Neural cell (in vitro differentiated cells): ENCODE measurements at regions not wholly inside any gene's neighbourhood (a gene's known extent, or its start where the extent isn't known, plus 50 kb on each side); places are given as distances from the start of the nearest gene placed in this dataset.

ENCODE experiments used
- EP300 ChIP-seq: fragments of 450-650 bp; conservative IDR thresholded peaks from 2 replicates; pipeline ENCODE4 v1.6.1; 2014; ENCODE audit warnings: antibody characterized with exemption, mild to moderate bottlenecking, moderate library complexity; ENCODE audit not compliant: poor library complexity, severe bottlenecking
- EZH2 ChIP-seq: fragments of 200-600, 300-800 bp; shearing (Covaris generic), sonication (generic); IDR thresholded peaks from 2 replicates; pipeline ENCODE4 v1.6.1; 2014; ENCODE audit warnings: antibody characterized with exemption, low read length, borderline replicate concordance, mild to moderate bottlenecking; ENCODE audit not compliant: insufficient read depth, poor library complexity, severe bottlenecking
- POLR2AphosphoS5 ChIP-seq: IDR thresholded peaks from 2 replicates; pipeline ENCODE4 v1.6.1; 2012
- RAD21 ChIP-seq: fragments of 450-650 bp; conservative IDR thresholded peaks from 2 replicates; pipeline ENCODE4 v1.6.1; 2014; ENCODE audit warnings: antibody characterized with exemption, mild to moderate bottlenecking, moderate library complexity
- SMC3 ChIP-seq: fragments of 450-650 bp; conservative IDR thresholded peaks from 2 replicates; pipeline ENCODE4 v1.6.1; 2014; ENCODE audit warnings: antibody characterized with exemption, mild to moderate bottlenecking, moderate library complexity; ENCODE audit not compliant: poor library complexity
- TAF1 ChIP-seq: IDR thresholded peaks from 2 replicates; pipeline ENCODE4 v1.6.1; 2012; ENCODE audit warnings: low read depth
- TF ChIP-seq, protein P1 (sequence below): fragments of 450-650 bp; IDR thresholded peaks from 2 replicates; pipeline ENCODE4 v1.5.1; 2014; ENCODE audit warnings: antibody characterized with exemption, mild to moderate bottlenecking, moderate library complexity; ENCODE audit not compliant: poor library complexity, severe bottlenecking
- TF ChIP-seq, protein P2 (sequence below): IDR thresholded peaks from 2 replicates; pipeline ENCODE4 v1.6.1; 2012; ENCODE audit warnings: borderline replicate concordance

DNA sequence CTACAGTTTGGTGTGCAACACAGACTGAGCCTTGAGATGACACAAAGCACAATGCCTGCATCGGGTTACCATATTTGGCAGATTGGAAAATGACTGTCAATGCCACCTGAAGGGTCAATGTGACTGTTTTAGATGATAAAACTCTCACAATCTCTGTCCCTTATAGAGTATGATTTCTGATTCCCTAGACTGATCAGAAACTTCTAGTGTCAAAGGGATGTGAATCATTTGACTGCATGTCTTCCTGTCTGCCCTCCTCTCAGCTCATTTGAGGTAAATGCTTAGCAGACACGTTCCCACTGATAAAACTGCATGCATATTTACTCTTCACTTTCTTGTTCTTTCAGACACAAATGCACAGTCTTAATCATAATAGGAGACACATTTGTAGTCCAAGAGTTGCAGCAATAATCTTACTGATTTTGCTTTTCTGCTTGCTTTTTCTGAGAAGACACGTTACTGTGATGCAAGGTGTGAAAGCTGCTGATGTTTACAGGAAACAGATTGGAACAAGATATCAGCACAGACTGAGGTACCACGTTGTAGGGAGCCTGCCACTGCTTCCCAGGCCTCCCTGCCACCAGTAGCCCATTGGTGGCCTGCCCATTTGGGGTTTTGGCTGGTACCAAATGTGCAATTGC lies 77.8 kb downstream of the GCNT4 start:
- TF ChIP-seq SMC3 (no peak), EZH2 (no peak), POLR2AphosphoS5 (no peak), EP300 (no peak), TAF1 (no peak), RAD21 (no peak)
- TF ChIP-seq, protein P1, sequence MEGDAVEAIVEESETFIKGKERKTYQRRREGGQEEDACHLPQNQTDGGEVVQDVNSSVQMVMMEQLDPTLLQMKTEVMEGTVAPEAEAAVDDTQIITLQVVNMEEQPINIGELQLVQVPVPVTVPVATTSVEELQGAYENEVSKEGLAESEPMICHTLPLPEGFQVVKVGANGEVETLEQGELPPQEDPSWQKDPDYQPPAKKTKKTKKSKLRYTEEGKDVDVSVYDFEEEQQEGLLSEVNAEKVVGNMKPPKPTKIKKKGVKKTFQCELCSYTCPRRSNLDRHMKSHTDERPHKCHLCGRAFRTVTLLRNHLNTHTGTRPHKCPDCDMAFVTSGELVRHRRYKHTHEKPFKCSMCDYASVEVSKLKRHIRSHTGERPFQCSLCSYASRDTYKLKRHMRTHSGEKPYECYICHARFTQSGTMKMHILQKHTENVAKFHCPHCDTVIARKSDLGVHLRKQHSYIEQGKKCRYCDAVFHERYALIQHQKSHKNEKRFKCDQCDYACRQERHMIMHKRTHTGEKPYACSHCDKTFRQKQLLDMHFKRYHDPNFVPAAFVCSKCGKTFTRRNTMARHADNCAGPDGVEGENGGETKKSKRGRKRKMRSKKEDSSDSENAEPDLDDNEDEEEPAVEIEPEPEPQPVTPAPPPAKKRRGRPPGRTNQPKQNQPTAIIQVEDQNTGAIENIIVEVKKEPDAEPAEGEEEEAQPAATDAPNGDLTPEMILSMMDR, result no peak
- TF ChIP-seq, protein P2, sequence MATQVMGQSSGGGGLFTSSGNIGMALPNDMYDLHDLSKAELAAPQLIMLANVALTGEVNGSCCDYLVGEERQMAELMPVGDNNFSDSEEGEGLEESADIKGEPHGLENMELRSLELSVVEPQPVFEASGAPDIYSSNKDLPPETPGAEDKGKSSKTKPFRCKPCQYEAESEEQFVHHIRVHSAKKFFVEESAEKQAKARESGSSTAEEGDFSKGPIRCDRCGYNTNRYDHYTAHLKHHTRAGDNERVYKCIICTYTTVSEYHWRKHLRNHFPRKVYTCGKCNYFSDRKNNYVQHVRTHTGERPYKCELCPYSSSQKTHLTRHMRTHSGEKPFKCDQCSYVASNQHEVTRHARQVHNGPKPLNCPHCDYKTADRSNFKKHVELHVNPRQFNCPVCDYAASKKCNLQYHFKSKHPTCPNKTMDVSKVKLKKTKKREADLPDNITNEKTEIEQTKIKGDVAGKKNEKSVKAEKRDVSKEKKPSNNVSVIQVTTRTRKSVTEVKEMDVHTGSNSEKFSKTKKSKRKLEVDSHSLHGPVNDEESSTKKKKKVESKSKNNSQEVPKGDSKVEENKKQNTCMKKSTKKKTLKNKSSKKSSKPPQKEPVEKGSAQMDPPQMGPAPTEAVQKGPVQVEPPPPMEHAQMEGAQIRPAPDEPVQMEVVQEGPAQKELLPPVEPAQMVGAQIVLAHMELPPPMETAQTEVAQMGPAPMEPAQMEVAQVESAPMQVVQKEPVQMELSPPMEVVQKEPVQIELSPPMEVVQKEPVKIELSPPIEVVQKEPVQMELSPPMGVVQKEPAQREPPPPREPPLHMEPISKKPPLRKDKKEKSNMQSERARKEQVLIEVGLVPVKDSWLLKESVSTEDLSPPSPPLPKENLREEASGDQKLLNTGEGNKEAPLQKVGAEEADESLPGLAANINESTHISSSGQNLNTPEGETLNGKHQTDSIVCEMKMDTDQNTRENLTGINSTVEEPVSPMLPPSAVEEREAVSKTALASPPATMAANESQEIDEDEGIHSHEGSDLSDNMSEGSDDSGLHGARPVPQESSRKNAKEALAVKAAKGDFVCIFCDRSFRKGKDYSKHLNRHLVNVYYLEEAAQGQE, result no peak
